ENCODE measurements at regions not wholly inside any gene's neighbourhood (a gene's known extent, or its start where the extent isn't known, plus 50 kb on each side); places are given as distances from the start of the nearest gene placed in this dataset.

DNA sequence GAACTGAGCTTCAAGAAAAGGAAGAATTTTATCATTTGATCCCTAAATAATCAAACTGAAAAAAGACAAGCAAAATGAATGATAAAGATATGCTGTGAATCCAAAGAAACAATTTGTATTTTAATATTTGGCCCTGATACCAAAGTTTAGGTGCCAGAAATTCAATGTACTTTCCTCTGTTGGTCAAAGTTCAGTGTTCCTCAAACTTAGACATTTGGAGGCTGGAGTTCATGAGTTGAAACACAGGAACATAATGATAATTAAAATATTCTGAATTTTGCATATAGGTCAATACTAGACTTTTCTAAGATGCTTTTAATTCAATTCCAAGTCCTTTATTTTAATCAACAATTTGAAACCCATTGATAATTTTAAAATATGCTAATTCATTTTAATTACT is 1007.7 kb upstream of the ATXN7L3B start:
- ChIA-PET POLR2A (ENCODE audit: partially characterized antibody) (no interaction called here), CTCF (ENCODE audit: partially characterized antibody) (interaction anchor here (1.3 kb wide), 1 partner anchor 14 kb away, joined by 6 read pairs; no protein-coding TSS in a partner anchor)
- Histone ChIP-seq H3K56ac (replicated peaks; ENCODE audit: insufficient read length, low read depth, low read length) (no peak overlapping the region), H3K79me2 (ENCODE audit: control insufficient read depth in 1 of 2, insufficient read depth in 2 of 2, low read length in 2 of 2) (no peaks in the 10 kb centered on the region), H2BK12ac (ENCODE audit: low read depth, low read length) (no peak overlapping the region), H4K8ac (ENCODE audit: extremely low read depth, insufficient read depth, low read length) (no peak overlapping the region), H3K4me3 (ENCODE audit: extremely low read depth in 1 of 4, insufficient read depth in 2 of 4, low read depth in 3 of 4, low read length in 4 of 4) (no peak overlapping the region), H3K23me2 (ENCODE audit: low read depth, low read length) (no peaks in the 10 kb centered on the region), H2AFZ (ENCODE audit: low read length) (no peak overlapping the region), H3K4ac (replicated peaks; ENCODE audit: insufficient read length, low read depth, low read length) (no peak overlapping the region), H3K27me3 (replicated peaks in 1 of 4; ENCODE audit: control insufficient read depth in 3 of 4, extremely low read depth in 1 of 4, insufficient read depth in 3 of 4, low read length in 3 of 4) (no peaks in the 10 kb centered on the region), H2BK15ac (ENCODE audit: low read length) (no peak overlapping the region), H4K91ac (replicated peaks; ENCODE audit: insufficient read length, low read length) (no peak overlapping the region), H3K4me1 (replicated peaks in 1 of 4; ENCODE audit: control insufficient read depth in 3 of 4, insufficient read depth in 4 of 4, low read length in 3 of 4) (no peaks in the 10 kb centered on the region), H3K14ac (ENCODE audit: insufficient read length) (no peak overlapping the region), H3K4me2 (ENCODE audit: insufficient read depth in 1 of 2, low read depth in 2 of 2, low read length in 2 of 2) (no peak overlapping the region), H4K20me1 (replicated peaks in 1 of 2; ENCODE audit: control insufficient read depth in 1 of 2, insufficient read depth in 2 of 2, low read length in 2 of 2) (no peaks in the 10 kb centered on the region), H2BK120ac (replicated peaks; ENCODE audit: low read depth, low read length) (no peak overlapping the region), H3K18ac (ENCODE audit: extremely low read depth, low read length) (no peak overlapping the region), H4K5ac (ENCODE audit: insufficient read length, low read depth, low read length) (no peak overlapping the region), H3K9ac (replicated peaks in 1 of 4; ENCODE audit: extremely low read depth in 1 of 4, low read depth in 3 of 4, low read length in 3 of 4) (no peak overlapping the region), H3K27ac (ENCODE audit: low read depth, low read length) (no peak overlapping the region), H3K23ac (ENCODE audit: insufficient read length) (no peak overlapping the region), H3K79me1 (ENCODE audit: low read depth, low read length) (no peaks in the 10 kb centered on the region), H2AK5ac (ENCODE audit: low read depth, low read length) (no peak overlapping the region), H2BK20ac (ENCODE audit: low read length) (no peak overlapping the region), H3K36me3 (ENCODE audit: control insufficient read depth in 2 of 4, insufficient read depth in 4 of 4, low read length in 3 of 4) (no peaks in the 10 kb centered on the region), H2BK5ac (ENCODE audit: low read depth, low read length) (no peak overlapping the region), H3K9me3 (ENCODE audit: insufficient read depth in 2 of 2, low read depth in 1 of 2, low read length in 1 of 2) (0 out of 4 replicates have a peak, but pooled peaks cover 0 to under 1% of the 10 kb centered on the region in 2 experiments)
- DNase-seq (ENCODE audit: low read depth in 1 of 2, low spot score in 2 of 2) (no peak), FAIRE-seq (no peak)
- TF ChIP-seq, protein P1, sequence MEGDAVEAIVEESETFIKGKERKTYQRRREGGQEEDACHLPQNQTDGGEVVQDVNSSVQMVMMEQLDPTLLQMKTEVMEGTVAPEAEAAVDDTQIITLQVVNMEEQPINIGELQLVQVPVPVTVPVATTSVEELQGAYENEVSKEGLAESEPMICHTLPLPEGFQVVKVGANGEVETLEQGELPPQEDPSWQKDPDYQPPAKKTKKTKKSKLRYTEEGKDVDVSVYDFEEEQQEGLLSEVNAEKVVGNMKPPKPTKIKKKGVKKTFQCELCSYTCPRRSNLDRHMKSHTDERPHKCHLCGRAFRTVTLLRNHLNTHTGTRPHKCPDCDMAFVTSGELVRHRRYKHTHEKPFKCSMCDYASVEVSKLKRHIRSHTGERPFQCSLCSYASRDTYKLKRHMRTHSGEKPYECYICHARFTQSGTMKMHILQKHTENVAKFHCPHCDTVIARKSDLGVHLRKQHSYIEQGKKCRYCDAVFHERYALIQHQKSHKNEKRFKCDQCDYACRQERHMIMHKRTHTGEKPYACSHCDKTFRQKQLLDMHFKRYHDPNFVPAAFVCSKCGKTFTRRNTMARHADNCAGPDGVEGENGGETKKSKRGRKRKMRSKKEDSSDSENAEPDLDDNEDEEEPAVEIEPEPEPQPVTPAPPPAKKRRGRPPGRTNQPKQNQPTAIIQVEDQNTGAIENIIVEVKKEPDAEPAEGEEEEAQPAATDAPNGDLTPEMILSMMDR (IDR thresholded peaks at IDR 0.05; ENCODE audit: control extremely low read depth in 1 of 3, insufficient read depth in 1 of 3, low read depth in 1 of 3, low read length in 3 of 3), result no peak
- TF ChIP-seq PHF8 (conservative IDR thresholded peaks at IDR 0.05; ENCODE audit: low read depth, low read length), result no peak
- no peak for TF ChIP-seq KDM5A (IDR thresholded peaks at IDR 0.05; ENCODE audit: low read length)
- no peak for TF ChIP-seq TCF12 (IDR thresholded peaks at IDR 0.05; ENCODE audit: low read depth, low read length)
- TF ChIP-seq KDM4A (IDR thresholded peaks at IDR 0.05; ENCODE audit: low read depth, low read length, severe bottlenecking), result no peak
- no peak for TF ChIP-seq CREB1 (IDR thresholded peaks at IDR 0.05)
- TF ChIP-seq RNF2 (IDR thresholded peaks at IDR 0.05; ENCODE audit: borderline replicate concordance, low read depth, low read length, missing control alignments, poor library complexity, severe bottlenecking), result no peak
- no peak for TF ChIP-seq NRF1 (IDR thresholded peaks at IDR 0.05; ENCODE audit: low read depth, low read length)
- no peak for TF ChIP-seq SP4 (IDR thresholded peaks at IDR 0.05; ENCODE audit: low read length)
- no peak for TF ChIP-seq SP1 (IDR thresholded peaks at IDR 0.05; ENCODE audit: low read depth, low read length)
- no peak for TF ChIP-seq FOSL1 (IDR thresholded peaks at IDR 0.05; ENCODE audit: insufficient read depth, low read depth, low read length)
- no peak for TF ChIP-seq CBX5 (IDR thresholded peaks at IDR 0.05; ENCODE audit: low read depth, low read length)
- TF ChIP-seq TEAD4 (IDR thresholded peaks at IDR 0.05; ENCODE audit: low read depth, low read length), result no peak
- no peak for TF ChIP-seq ZNF274 (IDR thresholded peaks at IDR 0.05; ENCODE audit: borderline replicate concordance, extremely low read depth, low read length)

Data from H1 (cell line).